HG03469 (cell line): ENCODE measurements at regions not wholly inside any gene's neighbourhood (a gene's known extent, or its start where the extent isn't known, plus 50 kb on each side); places are given as distances from the start of the nearest gene placed in this dataset.

Source experiments
- ATAC-seq: cut with Tn5 transposase; IDR thresholded peaks from one replicate; pipeline ENCODE4 v1.9.1; 2021; ENCODE audit warnings: mild to moderate bottlenecking, moderate library complexity, moderate number of reproducible peaks; ENCODE audit not compliant: unreplicated experiment

GRCh38 chr17:77771145-77771544 lies 187.4 kb upstream of the TNRC6C start:
- ATAC-seq: no peak

GRCh38 chr17:77771587-77771986 lies 186.9 kb upstream of the TNRC6C start:
- no peak for ATAC-seq

- no peak for ATAC-seq
Observed at GRCh38 chr17:77771998-77772397, 186.5 kb upstream of the TNRC6C start.

GRCh38 chr17:77772461-77772897 lies 186.0 kb upstream of the TNRC6C start:
- ATAC-seq: no peak

GRCh38 chr17:77772899-77773358 lies 185.6 kb upstream of the TNRC6C start:
- ATAC-seq: no peak

- no peak for ATAC-seq
Observed at GRCh38 chr17:77774182-77774581, 184.3 kb upstream of the TNRC6C start.

- no peak for ATAC-seq
Observed at GRCh38 chr17:77778636-77779489, 179.6 kb upstream of the TNRC6C start.

- ATAC-seq: no peak
Observed at GRCh38 chr17:77779711-77780539, 178.6 kb upstream of the TNRC6C start.

GRCh38 chr17:77781536-77781935 lies 177.0 kb upstream of the TNRC6C start:
- ATAC-seq: no peak

GRCh38 chr17:77782201-77782600 lies 176.3 kb upstream of the TNRC6C start:
- no peak for ATAC-seq

GRCh38 chr17:77782611-77783010 lies 175.9 kb upstream of the TNRC6C start:
- ATAC-seq: no peak

GRCh38 chr17:77783991-77784820 lies 174.3 kb upstream of the TNRC6C start:
- ATAC-seq: no peak

GRCh38 chr17:77785312-77785905 lies 173.1 kb upstream of the TNRC6C start:
- no peak for ATAC-seq

GRCh38 chr17:77786090-77786489 lies 172.4 kb upstream of the TNRC6C start:
- no peak for ATAC-seq

GRCh38 chr17:77786740-77787505 lies 171.6 kb upstream of the TNRC6C start:
- no peak for ATAC-seq

- no peak for ATAC-seq
Observed at GRCh38 chr17:77790143-77790829, 168.2 kb upstream of the TNRC6C start.

- no peak for ATAC-seq
Observed at GRCh38 chr17:77792626-77793025, 165.9 kb upstream of the TNRC6C start.

GRCh38 chr17:77793146-77793970 lies 165.1 kb upstream of the TNRC6C start:
- ATAC-seq: no peak

- no peak for ATAC-seq
Observed at GRCh38 chr17:77793971-77794235, 164.6 kb upstream of the TNRC6C start.
